RWPE1 (cell line): ENCODE measurements at regions not wholly inside any gene's neighbourhood (a gene's known extent, or its start where the extent isn't known, plus 50 kb on each side); places are given as distances from the start of the nearest gene placed in this dataset.

Experiments used
- CTCF ChIA-PET: fragments of 350-600 bp; sonication (Branson Sonifier 250); formaldehyde crosslinking; extraction: SDS; loops from one replicate; lab custom pipeline; 2021; lab: Yijun Ruan, JAX
- POLR2A ChIA-PET: fragments of 400-600 bp; formaldehyde crosslinking; extraction: SDS; loops from one replicate; lab custom pipeline; 2020; ENCODE audit warnings: antibody characterized with exemption; ENCODE audit not compliant: low non-redundant PET; lab: Yijun Ruan, JAX
- DNase-seq: peaks from one replicate; pipeline ENCODE4 v3.0.0; 2012; ENCODE audit warnings: low spot score
- H3K27ac ChIP-seq: fragments of 450-650 bp; 2 replicates; pipeline ENCODE4 v1.5.1; 2017
- TF ChIP-seq, protein P1 (sequence below): fragments of 450-650 bp; conservative IDR thresholded peaks from 2 replicates; pipeline ENCODE4 v1.5.1; 2017; ENCODE audit warnings: low read depth, mild to moderate bottlenecking

GRCh38 chr12:108442067-108442466 lies 73.0 kb upstream of the FICD start:
- DNase-seq = no peak
- no peak overlapping the region for H3K27ac ChIP-seq
- POLR2A ChIA-PET = no interaction called here
- CTCF ChIA-PET = no interaction called here
- TF ChIP-seq, protein P1, sequence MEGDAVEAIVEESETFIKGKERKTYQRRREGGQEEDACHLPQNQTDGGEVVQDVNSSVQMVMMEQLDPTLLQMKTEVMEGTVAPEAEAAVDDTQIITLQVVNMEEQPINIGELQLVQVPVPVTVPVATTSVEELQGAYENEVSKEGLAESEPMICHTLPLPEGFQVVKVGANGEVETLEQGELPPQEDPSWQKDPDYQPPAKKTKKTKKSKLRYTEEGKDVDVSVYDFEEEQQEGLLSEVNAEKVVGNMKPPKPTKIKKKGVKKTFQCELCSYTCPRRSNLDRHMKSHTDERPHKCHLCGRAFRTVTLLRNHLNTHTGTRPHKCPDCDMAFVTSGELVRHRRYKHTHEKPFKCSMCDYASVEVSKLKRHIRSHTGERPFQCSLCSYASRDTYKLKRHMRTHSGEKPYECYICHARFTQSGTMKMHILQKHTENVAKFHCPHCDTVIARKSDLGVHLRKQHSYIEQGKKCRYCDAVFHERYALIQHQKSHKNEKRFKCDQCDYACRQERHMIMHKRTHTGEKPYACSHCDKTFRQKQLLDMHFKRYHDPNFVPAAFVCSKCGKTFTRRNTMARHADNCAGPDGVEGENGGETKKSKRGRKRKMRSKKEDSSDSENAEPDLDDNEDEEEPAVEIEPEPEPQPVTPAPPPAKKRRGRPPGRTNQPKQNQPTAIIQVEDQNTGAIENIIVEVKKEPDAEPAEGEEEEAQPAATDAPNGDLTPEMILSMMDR = no peak

DNA sequence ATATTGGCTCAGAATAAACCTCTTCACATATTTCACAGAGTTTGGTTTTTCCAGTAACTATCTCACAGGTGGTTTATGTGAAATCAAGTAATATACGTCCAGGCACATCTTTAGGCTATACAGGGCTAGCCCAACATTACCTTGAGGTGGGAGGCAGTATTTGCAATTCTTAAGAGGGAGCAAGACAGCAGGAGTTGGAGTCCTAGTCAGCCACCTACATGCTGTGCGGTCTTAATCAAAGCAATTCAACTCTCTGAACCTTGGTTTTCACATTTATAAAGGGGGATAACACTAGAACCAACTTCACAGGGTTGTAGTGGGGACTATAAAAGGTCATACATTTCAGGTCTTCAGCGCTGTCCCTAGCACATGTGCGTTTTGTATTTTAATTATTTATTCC lies 73.5 kb upstream of the FICD start:
- ChIA-PET POLR2A (no interaction called here), CTCF (no interaction called here)
- DNase-seq = no peak
- H3K27ac ChIP-seq = no peak overlapping the region
- TF ChIP-seq, protein P1 = no peak

DNA sequence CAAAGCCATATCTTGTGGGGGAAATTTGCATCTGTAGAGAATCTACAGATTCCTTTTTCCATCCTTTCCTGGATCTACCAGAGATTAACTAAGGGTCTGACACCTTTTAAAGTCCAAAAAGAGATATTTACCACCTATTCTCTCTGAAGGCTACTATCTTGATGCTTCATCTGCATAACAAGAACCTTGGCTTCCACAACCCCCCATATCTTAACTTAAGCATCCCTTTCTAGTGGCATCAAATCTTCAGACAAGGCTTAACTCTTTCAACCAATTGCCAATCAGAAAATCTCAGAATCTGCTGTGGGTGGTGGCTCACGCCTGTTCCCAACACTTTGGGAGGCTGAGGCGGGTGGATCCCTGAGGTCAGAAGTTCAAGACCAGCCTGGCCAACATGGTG lies 74.3 kb upstream of the FICD start:
- TF ChIP-seq, protein P1 = no peak
- DNase-seq = no peak
- CTCF ChIA-PET = no interaction called here
- POLR2A ChIA-PET = no interaction called here
- no peak overlapping the region for H3K27ac ChIP-seq

DNA sequence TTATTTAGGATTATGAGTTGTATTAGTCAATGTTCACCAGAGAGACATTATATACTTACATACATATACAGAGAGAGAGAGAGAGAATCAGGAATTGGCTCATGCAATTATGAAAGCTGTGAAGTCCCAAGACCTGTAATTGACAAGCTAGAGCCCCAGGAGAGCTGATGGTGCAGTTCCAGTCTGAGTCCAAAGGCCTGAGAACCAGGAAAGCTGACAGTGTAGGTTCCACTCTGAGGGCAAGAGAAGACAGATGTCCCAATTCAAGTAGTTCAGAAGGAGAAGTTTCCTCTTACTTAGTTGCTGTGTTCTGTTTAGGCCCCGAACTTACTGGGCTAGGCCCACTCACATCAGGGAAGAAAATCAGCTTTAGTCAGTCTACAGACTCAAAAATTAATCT lies 76.4 kb upstream of the FICD start:
- ChIA-PET CTCF (no interaction called here), POLR2A (no interaction called here)
- no peak overlapping the region for H3K27ac ChIP-seq
- TF ChIP-seq, protein P1 = no peak
- DNase-seq = no peak

- POLR2A ChIA-PET = no interaction called here
- no peak overlapping the region for H3K27ac ChIP-seq
- TF ChIP-seq, protein P1 = no peak
- CTCF ChIA-PET = interaction anchor here (0.6 kb wide), 1 partner anchor 530 kb away, joined by 3 read pairs; no protein-coding TSS in a partner anchor
- no peak for DNase-seq
Measured at GRCh38 chr12:108432423-108433121, 82.5 kb upstream of the FICD start.

- POLR2A ChIA-PET = no interaction called here
- H3K27ac ChIP-seq = no peak overlapping the region
- CTCF ChIA-PET = interaction anchor here (0.5 to 0.6 kb wide), 2 partner anchors 16 to 21 kb away, joined by 3 to 4 read pairs; no protein-coding TSS in a partner anchor
- TF ChIP-seq, protein P1 = no peak
- no peak for DNase-seq
Measured at GRCh38 chr12:108430926-108431325, 84.2 kb upstream of the FICD start.
